HS-27A (cell line): ENCODE measurements at regions not wholly inside any gene's neighbourhood (a gene's known extent, or its start where the extent isn't known, plus 50 kb on each side); places are given as distances from the start of the nearest gene placed in this dataset.

Experiments used
- DNase-seq: peaks from one replicate; pipeline ENCODE4 v3.0.0-alpha.2; 2012; ENCODE audit warnings: low read depth, missing footprints

DNA sequence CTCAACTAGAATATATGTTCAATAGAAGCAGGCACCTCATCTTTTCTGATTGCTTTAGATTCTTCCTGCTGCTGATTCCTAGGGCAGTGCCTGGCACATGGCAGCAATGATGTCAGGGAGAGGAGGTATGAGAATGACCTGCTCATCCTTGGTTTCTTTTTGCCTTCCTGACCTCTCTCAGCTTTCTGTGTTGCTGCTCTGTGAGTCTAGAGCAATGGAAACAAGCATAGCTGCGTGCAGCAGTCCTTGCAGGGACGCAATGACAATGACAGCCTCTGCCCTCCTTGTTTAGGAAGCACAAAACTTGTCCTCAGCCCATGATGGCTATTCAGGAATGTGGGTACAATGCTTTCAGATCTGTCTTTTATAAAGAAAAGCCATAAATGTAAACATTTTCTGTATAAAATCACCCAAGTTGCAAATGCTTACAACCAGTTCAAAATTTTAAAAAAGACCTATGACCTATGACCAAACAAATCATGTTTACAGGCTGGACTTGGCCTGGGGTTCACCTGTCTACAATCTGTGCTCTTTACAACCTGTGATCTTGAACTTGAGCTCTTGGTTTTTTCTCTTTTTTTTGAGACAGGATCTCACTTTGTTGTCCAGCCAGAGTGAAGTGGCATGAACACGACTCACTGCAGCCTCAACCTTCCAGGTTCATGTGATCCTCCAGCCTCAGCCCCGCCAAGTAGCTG is 549.4 kb upstream of the ATP2B1 start:
- DNase-seq = no peak

DNA sequence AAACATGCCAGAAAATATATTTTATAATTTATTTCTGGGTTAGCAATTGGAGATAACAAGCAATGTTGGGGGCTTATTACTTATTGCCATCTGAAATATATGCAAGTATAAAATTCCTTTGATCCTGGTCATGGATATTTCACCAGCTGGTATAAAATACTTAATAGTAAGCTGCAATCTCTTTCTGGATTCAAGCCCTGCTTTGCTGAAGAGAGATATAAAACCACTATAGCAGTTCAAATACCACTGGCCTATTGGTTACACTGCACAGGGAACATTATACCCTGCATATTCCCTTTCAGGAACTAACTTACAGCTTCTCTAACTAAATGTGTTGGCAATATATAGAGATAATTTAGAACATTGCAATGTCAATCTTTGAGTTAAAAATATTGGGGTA is 546.2 kb upstream of the ATP2B1 start:
- DNase-seq = no peak

DNA sequence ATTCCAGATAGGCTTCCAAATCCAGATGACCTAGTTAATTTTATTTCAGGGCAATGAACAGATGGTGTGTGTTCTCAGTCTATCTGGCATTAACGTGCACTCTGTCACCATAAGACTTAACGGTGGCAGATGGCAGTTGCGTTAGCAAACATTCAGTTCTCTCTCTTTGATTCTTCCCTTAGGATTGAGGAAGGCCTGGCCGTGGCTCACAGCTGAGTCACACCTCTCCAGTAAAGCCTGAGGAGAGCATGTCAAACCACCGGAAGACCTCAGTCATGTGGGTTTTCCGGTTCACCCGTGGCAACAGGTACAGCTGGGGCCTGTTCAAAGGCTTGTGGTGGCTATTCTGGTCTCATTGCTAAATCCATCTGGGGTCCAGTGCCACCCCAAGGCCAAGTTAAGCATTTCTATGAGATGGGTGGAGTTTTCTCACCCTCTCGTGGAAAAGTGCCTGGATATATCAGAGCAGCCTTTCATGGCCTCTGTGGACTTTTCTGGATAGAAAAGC is 545.1 kb upstream of the ATP2B1 start:
- peak; percentile 87 for DNase-seq

DNA sequence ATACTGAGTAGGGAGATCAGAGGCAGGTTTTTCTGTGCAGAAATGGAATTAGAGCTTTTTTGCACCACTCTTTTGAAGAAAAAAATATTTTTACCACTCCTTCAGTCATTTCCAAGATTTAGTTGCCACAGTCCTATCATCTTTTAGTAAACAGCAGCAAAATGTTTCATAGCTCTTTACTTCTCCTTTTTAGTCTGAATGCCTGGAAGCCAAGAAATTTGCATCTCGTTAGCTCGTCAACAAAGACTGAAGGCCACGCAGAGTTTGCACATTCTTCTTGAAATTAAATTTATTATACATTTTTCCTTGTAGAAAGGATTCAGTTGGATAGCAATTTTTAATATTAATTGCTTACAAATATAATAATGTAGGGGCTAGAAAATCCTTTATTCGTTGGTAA is 544.5 kb upstream of the ATP2B1 start:
- DNase-seq = no peak

DNA sequence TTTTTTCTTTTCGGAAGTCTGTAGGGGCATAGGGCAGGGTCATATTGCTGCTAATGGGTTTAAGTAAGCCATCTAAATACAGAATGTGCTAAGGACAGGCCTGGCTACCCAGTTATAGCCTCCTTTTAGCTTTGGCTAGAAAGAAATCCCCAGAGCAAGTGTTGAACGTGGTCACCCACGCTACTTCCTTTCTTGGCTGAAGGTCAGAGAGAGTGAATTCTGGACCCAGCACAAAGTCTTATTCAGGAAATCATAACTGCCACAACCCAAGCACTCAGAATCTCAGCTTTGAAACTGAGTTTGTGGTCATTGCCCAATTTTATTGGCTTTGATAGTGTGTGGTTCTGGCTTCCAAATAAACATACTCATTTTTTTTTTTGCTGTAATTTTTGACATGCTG is 542.1 kb upstream of the ATP2B1 start:
- DNase-seq = no peak

DNA sequence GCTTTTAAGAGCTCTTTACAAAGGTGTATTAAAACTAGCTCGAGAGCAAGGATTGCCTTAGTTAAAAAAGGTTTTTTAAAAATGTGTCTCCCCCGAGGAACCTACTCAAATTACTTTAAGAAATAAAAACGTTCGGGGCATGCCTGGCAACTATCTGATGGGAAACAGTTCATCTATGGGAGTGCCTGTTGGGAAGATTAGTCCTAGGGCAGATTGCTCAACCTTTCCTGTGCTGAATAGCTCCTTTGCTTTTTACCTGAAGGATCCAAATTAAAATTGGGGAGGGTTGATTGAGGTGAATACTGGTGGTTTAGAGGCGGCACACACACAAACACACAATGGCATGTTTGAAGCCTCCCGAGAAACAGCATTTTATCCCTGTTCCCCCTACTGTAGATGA is 541.4 kb upstream of the ATP2B1 start:
- DNase-seq = no peak

DNA sequence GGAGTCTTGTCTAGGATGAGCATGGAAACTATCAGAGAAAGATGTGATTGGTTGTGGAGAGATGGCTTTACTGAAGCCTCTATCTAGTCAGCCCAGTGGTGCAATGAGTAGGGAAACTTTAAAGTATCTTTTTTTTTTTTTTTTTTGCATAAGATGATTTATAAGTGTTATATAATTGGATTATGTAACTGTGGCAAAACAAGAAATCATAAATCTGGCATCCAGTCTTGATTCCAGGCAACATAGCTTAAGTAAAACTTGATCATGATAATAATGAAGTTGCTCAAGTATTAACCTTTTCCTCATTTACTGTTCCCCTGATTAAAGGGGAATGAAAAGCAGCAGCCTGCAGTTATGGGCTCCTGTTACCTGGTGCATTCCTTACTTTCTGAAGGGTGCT is 538.0 kb upstream of the ATP2B1 start:
- DNase-seq = no peak

DNA sequence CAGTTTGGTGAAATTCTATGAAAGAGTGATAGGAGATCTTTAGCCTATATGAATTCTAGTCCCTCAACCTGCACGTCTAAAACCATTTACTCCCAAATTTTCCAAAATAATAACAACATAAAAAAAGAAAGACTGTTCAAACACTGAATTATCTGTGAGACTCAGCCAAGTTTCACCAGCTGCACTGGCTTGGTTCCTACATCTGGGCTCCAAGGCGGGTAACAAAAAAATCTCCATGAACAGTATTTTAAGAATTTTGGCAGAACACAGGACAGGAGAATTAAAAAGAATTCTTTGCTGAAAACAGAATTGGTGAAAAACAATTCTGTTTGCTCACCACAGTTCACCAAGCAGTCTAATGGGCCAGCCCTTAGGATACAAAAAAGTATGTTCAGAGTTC is 536.8 kb upstream of the ATP2B1 start:
- DNase-seq = no peak

DNA sequence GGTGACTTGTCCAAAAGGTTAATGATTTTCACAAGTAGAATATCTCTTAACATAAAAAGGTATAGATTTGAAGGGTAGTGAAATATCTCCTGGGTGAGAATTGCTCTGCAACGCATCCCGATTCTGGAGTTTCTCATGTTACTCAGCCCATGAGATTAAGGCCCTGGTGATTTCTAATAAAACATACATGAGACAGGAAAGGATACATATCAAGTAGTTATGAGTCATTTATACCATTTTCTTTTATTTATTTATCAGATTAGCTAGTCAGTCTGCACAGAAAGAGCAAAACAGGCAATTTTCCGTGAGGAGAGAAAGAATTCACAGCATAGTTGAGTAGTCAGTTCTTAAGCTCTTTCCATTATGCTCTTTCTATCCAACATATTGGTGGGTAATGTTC is 535.6 kb upstream of the ATP2B1 start:
- DNase-seq = no peak

DNA sequence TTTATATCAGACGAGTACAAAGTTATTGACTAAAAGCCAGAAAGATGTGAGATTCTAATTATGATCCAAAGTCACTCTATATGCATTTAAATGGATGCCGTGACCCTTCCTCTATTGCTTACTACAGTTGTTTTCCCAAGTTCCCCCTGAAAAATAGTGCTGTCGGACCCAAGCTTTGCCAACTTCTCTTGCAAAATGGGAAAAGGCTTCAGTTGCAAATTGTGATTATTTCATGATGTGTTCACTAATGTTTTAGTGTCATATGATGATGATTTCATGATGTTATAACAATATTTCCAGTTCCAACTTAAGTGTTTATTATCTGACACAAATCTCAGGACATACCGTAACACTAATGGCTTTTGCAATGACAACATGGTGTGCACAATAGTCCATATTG is 534.6 kb upstream of the ATP2B1 start:
- no peak for DNase-seq

DNA sequence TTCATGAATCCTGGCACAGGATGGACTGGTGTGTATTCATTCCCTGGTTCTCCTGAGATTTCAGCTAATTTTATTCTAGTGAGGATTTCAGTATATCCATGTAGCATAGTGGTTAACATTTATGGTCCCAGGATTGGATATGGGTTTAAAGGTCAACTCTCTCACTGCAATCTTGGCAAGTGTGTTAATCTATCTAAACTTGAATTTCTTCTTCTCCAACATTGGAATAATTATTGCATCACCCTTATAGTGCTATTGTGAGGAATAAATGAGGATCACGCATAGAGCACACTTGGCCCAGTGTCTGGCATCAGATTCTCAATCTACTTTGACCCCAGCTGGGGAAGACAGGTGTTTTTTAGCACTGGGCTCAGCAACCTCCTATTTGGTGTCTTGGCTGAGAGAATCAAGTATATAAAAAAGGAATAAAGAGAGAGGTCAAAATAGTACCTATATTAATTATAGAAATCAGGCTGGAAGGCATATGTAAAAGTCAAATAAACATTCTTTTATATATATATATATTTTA is 531.2 kb upstream of the ATP2B1 start:
- DNase-seq = no peak

DNA sequence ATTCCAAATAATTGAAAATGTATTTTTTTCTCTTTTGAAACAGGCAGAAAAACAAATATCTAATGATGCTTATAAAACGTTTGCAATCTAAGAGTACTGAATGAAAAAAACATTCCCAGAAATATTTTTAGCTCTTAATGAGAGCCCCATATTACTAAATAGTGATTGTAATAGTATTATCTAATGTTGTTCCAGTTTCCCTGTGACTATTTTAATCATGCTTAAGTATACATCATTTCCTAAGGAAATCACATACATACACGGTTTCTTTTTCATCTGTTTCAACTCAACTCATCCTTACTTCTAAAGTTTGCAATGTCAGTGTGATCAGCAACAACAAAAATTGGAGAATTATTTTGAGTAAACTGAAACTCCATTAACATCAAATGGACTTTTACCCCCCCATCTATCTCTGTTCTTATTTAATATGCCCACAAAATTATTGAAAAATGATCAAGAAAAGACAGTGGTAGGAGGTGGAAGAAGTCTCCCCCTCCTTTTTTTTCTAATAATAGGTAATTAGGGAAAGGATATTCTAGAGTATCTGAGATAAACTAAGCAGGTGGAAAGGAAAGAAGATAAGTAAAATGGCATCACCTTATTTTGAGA is 530.1 kb upstream of the ATP2B1 start:
- DNase-seq = no peak

DNA sequence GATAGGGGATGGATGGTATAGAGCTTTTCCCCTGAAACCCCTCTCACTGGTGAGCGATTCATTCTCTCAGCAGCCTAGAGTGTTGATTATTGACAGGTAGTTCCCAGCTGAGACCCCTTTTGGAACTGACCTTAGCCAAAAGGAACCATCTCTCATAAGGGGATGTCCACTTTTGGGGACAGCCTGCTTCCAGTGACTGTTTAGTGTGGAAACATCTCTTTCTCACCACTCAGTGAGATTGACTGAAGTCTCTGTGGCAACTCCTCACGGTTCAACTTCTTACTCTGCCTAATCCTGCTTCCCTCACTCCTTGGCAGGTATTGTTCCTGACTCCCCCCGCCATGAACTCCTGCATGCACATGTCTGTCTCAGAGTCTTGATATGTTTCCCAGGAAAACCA is 529.2 kb upstream of the ATP2B1 start:
- no peak for DNase-seq

DNA sequence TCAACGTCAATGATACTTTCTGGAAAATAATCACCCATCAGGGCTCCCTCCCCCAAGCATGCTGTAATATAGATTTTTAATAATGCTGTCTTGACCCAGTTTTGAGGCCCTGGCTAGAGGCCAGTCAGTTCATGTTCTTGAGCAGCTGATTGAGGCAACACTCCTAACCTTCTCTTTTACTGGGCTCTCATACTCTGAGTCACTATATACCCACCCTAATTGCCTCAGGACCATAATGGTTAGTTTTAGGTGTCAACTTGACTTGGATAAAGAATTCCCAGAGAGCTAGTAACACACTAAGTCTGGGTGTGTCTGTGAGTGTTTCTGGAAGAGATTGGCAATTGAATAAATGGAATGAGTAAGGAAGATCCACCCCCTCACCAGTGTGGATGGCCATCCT is 527.0 kb upstream of the ATP2B1 start:
- no peak for DNase-seq

DNA sequence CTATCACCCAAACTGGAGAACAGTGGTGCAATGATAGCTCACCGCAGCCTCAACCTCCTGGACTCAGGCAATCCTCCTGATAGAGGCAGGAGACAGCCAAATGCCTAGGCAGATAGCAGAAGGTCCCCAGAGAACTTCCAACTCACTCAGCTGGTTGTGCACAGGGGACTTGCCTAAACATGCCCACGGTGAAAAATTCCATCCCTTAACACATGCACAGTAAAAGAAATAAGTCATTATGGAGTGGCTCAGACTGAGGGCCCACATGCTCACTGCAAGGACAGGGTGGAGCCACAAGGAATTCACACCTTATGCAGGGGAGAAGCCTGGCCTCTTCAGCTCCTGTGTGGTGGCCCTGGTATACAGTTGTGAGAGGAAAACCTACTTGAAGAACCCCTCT is 525.8 kb upstream of the ATP2B1 start:
- no peak for DNase-seq

DNA sequence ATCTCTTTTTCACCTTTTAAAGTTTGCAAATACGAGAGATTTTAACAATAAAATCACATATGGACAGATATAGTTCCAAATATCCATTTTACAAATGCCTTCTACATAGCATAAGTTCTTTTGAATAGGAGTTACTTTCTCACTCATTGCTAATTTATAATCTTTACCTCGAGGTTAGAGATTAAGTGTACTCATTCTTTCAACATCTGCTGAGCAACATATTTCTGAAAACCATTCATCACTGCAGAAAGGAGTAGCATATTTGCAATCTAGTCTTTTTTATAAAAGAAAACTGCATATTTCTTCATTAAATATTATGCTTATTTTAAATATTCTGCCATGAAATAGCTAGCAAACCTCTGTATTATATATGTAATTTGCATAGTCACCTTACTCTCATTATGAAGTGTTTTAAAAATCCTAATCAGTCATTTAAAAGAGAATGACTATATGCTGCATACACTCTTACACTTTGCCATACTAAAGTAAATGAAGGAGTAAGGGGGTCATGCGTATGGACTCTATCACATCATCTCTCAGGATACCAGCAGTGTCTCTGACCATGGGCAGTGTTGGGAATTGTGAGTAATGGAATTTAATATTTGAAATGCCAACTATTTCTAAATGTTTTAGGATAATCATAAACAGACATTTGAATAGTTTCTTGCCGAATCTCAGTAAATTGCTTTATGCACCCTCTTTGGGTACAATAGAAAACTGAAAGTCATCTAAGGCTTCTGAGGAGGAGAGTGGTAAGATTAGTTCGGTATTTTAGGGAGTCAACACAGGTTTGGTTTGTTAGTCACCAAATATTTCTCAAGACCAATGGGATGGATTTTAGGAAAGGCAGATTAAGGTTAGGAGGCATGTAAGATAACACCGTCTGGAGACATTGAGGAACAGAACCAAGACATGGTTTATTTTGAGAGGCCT is 524.8 kb upstream of the ATP2B1 start:
- no peak for DNase-seq

DNA sequence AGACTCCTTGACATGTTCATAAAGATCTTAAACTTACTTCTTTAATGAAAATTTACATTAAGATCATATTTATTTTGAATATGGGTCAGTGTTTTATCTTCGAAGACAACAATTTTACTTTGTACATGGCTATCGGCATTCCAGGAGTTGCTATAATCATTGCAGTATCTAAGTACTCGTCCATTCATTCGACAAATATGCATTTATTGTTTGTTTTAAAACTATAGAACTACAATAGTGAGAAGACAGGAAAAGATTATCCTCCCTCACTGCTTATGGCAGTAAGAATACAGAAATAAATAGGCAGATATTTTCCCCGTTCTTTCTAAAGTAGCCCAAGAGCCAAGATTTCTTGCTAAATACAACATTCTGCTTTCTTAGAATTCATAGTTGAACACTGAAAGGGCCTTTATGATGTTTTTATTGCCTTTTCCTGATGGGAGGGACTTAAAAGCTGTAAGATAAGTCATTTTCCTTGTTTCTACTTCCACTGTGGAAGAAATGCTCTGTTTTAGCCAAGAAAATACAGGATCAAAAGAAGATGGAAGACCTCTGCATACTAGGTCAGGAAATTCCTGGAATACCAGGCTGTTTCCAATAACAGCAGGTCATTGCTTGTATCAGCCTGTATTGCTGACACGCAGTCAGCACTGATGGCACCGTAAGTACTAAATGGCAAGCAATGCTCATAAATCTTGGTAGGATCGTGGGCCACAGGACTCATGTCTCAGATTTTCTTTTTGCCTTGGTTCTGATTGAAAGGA is 521.0 kb upstream of the ATP2B1 start:
- DNase-seq = no peak

DNA sequence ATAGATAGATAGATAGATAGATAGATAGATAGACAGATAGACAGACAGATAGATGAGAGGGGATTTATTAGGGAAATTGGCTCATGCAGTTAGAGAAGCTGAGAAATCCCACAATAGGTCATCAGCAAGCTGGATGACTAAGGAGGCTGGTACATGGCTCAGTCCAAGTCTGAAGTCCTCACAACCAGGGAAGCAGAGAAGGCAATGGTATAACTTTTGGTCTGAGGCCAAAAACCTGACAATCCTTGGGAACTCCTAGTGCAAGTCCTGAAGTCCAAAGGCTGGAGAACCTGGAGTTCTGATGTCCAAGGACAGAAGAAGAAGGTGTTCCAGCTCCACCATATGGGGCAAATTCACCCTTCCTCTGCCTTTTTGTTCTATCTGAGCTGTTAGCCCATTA is 517.6 kb upstream of the ATP2B1 start:
- no peak for DNase-seq

DNA sequence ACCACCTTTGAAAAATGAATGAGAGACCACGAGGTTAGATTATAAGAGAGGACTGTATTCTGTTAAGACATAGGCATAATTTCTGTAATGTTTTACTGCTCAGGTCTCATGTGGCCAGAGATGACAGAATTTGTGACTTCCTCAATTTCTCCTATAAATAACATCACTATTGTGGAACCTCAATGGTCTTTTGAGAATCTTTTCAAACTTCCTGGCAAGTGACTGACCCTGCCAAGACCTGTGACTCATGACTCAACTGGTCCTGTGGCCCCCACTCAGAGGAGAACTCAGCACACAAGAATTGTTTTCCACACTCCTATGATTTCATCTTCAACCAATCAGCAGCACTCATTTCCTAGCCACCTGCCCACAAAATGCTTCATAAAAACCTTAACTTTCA is 508.2 kb upstream of the ATP2B1 start:
- peak; percentile 15 for DNase-seq

DNA sequence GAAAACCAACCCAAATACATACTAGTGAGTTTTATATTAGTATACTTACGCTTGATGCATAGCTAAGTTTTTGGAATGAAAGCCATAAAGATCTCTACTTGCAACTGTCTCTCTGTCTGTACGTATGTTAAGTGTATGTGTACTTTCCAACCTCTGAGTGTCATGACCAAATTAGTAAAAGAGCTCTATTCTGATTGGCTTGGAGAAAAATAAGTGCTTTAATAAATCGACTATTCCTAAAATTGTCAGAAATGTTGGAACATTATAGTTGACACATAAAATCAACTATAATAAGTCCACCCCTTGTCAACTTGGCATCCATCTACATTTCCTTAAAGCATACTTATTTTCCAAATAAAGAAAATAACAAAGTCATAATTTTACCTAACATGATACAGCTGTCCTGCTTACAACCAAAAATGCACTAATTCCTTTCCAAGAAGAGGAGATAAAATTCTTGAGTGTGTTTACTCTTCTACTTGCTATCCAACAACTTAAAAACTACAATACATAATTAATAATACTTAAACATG is 507.4 kb upstream of the ATP2B1 start:
- no peak for DNase-seq

DNA sequence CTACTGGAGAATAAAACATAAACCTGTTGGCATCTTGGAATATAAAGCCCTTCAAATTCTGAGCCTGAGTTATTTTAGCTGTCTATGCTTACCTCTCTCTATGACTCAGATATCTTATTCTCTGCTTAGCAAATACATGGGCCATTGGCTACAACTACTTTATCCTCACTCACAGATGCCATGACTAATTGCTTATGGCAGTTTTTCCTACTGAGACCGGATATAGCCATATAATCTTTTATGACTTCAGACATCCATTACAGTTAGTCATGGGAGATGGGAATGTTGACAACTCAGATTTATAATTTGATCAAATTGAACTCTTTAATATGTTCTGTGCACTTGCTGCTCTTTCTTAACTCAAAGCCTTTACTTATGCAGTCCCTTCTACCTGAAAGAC is 502.4 kb upstream of the ATP2B1 start:
- DNase-seq = peak; percentile 40

DNA sequence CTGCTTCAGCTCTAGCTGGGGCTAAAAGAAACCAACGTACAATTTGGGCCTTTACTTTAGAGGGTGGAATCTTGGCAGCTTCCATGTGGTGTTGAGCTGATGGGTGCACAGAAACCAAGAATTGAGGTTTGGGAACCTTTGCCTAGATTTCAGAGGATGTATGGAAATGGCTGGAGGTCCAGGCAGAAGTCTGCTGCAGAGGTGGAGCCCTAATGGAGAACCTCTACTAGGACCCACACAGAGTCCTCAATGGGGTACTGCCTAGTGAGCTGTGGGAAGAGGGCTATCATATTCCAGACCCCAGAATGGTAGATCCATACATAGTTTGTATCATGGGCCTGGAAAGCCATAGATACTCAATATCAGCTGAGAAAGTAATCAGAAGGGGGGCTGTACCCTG is 500.4 kb upstream of the ATP2B1 start:
- no peak for DNase-seq
